GM18951 (cell line): ENCODE measurements at regions not wholly inside any gene's neighbourhood (a gene's known extent, or its start where the extent isn't known, plus 50 kb on each side); places are given as distances from the start of the nearest gene placed in this dataset.

ENCODE experiments used
- POLR2A ChIP-seq: IDR thresholded peaks from 4 replicates; pipeline ENCODE4 v1.6.1; 2011; ENCODE audit warnings: mild to moderate bottlenecking; ENCODE audit not compliant: insufficient read length, insufficient read depth; ENCODE audit errors: extremely low read depth
- in situ Hi-C: fragments of 300-500 bp; cut with MboI; formaldehyde crosslinking; loops from one replicate; pipeline ENCODE4 v1.12.0; 2022; ENCODE audit warnings: low sequenced_read_pairs, mixed read lengths, inconsistent platforms; ENCODE audit not compliant: unreplicated experiment

- in situ Hi-C loops = no loop called here
- TF ChIP-seq POLR2A = no peak
Measured at GRCh38 chr4:114208574-114209151, 229.2 kb upstream of the ARSJ start.

- in situ Hi-C loops = no loop called here
- TF ChIP-seq POLR2A = no peak
Measured at GRCh38 chr4:114209584-114209983, 230.1 kb upstream of the ARSJ start.

- TF ChIP-seq POLR2A = no peak
- in situ Hi-C loops = no loop called here
Measured at GRCh38 chr4:114211556-114211955, 232.1 kb upstream of the ARSJ start.

GRCh38 chr4:114217150-114217817 lies 237.8 kb upstream of the ARSJ start:
- in situ Hi-C loops = no loop called here

GRCh38 chr4:114223580-114223979 lies 244.1 kb upstream of the ARSJ start:
- in situ Hi-C loops = no loop called here
- no peak for TF ChIP-seq POLR2A

More at GRCh38 chr4:114217150-114217817, 237.8 kb upstream of the ARSJ start:
- no peak for TF ChIP-seq POLR2A

GRCh38 chr4:114225436-114225835 lies 246.0 kb upstream of the ARSJ start:
- in situ Hi-C loops = no loop called here
- no peak for TF ChIP-seq POLR2A

GRCh38 chr4:114226179-114226578 lies 246.7 kb upstream of the ARSJ start:
- in situ Hi-C loops = no loop called here
- no peak for TF ChIP-seq POLR2A

GRCh38 chr4:114226968-114227760 lies 247.7 kb upstream of the ARSJ start:
- TF ChIP-seq POLR2A = no peak
- in situ Hi-C loops = no loop called here

GRCh38 chr4:114229706-114230105 lies 250.3 kb upstream of the ARSJ start:
- TF ChIP-seq POLR2A = no peak
- in situ Hi-C loops = no loop called here

- no peak for TF ChIP-seq POLR2A
- in situ Hi-C loops = no loop called here
Measured at GRCh38 chr4:114236171-114236769, 256.8 kb upstream of the ARSJ start.

GRCh38 chr4:114237997-114238396 lies 258.6 kb upstream of the ARSJ start:
- TF ChIP-seq POLR2A = no peak
- in situ Hi-C loops = no loop called here

- no peak for TF ChIP-seq POLR2A
- in situ Hi-C loops = no loop called here
Measured at GRCh38 chr4:114249561-114249960, 270.1 kb upstream of the ARSJ start.

- in situ Hi-C loops = no loop called here
- no peak for TF ChIP-seq POLR2A
Measured at GRCh38 chr4:114249976-114250375, 270.5 kb upstream of the ARSJ start.
